ENCODE measurements at regions not wholly inside any gene's neighbourhood (a gene's known extent, or its start where the extent isn't known, plus 50 kb on each side); places are given as distances from the start of the nearest gene placed in this dataset.
"Not testable (repeated sequence)": the region's sequence is repeated elsewhere in the genome, so short reads cannot be mapped to it uniquely, and the experiment has no call there.

DNA sequence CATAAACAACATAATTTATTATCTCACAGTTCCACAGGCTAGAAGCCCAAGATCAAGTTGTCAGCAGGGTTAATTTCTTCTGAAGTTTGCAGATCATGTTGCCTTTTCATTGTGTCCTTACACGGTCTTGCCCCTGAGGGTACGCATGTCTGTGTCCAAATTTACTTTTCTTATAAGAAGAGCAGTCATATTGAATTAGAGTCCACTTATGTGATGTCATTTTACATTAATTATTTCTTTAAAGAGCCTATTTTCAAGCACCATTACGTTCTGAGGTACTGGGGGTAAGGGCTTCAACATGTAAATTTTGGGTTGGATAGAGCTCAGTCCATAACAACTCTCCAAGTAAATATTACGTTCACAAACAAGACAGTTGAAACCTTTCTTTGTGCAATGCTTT, 236.6 kb upstream of the OR4E1 start:
- no peaks in the 10 kb centered on the region for H4K20me1 ChIP-seq (ENCODE audit: insufficient read depth, low read length, poor library complexity, severe bottlenecking)
- peaks cover 48% of the 10 kb centered on the region for H3K4me1 ChIP-seq (ENCODE audit: insufficient read depth, low read length, poor library complexity, severe bottlenecking)
- no peaks in the 10 kb centered on the region for H3K9me2 ChIP-seq (replicated peaks; ENCODE audit: low read depth, low read length)
- no peak for TF ChIP-seq EZH2phosphoT487 (IDR thresholded peaks at IDR 0.05; ENCODE audit: borderline replicate concordance)
- TF ChIP-seq, protein P1, sequence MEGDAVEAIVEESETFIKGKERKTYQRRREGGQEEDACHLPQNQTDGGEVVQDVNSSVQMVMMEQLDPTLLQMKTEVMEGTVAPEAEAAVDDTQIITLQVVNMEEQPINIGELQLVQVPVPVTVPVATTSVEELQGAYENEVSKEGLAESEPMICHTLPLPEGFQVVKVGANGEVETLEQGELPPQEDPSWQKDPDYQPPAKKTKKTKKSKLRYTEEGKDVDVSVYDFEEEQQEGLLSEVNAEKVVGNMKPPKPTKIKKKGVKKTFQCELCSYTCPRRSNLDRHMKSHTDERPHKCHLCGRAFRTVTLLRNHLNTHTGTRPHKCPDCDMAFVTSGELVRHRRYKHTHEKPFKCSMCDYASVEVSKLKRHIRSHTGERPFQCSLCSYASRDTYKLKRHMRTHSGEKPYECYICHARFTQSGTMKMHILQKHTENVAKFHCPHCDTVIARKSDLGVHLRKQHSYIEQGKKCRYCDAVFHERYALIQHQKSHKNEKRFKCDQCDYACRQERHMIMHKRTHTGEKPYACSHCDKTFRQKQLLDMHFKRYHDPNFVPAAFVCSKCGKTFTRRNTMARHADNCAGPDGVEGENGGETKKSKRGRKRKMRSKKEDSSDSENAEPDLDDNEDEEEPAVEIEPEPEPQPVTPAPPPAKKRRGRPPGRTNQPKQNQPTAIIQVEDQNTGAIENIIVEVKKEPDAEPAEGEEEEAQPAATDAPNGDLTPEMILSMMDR (conservative IDR thresholded peaks at IDR 0.05; ENCODE audit: low read length): no peak
- H3K4me2 ChIP-seq (ENCODE audit: low read depth, low read length, poor library complexity, severe bottlenecking): no peak overlapping the region
- H3K36me3 ChIP-seq (ENCODE audit: insufficient read depth, low read length): no peaks in the 10 kb centered on the region
- no peaks in the 10 kb centered on the region for H3K79me2 ChIP-seq (ENCODE audit: insufficient read depth, low read length)
- no peaks in the 10 kb centered on the region for H3K9me3 ChIP-seq (ENCODE audit: insufficient read depth, low read depth, low read length)
- H3F3A ChIP-seq (ENCODE audit: low read depth): no peaks in the 10 kb centered on the region
- no peak overlapping the region for H3K4me3 ChIP-seq (ENCODE audit: low read length, poor library complexity, severe bottlenecking)
- H2AFZ ChIP-seq (ENCODE audit: low read length): peak overlapping the region; percentile 44; the same call in 1 of the 2 replicates
- H3K27me3 ChIP-seq (ENCODE audit: insufficient read depth, low read length, poor library complexity, severe bottlenecking): no peaks in the 10 kb centered on the region
- H3K9ac ChIP-seq (ENCODE audit: low read depth, low read length, poor library complexity, severe bottlenecking): no peak overlapping the region

DNA sequence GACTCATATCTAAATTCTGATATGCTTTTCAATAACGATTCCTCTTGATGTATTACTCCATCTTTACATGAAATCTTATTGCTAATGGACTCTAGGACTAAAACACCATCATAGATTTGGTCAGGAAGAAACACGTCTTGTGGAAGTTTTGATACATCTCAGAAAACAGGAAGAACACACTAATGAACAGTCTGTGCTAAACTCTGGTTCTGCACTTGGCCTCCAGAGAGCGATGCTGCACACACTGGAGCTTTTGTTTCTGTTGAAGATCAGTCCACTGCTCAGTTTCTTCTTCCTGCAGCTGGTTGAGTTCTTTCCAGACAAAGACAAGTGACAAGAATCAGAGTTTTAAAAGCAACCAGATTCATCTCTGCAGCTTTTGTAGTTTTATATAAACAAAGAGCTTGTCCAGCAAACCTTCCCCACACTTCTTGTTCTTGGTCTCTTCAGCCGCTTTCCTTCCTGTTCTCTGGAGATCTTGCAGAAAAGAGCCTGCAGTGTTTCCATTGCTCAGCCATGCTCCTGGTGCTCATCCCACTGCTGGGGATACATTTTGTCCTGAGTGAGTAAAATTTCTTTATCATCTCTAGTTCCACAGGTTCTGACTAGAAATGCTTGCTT, 229.1 kb upstream of the OR4E1 start:
- Histone ChIP-seq H3K27me3 (ENCODE audit: insufficient read depth, low read length, poor library complexity, severe bottlenecking) (no peaks in the 10 kb centered on the region), H2AFZ (ENCODE audit: low read length) (peak overlapping the region; percentile 93), H3K9ac (ENCODE audit: low read depth, low read length, poor library complexity, severe bottlenecking) (peak overlapping the region; percentile 60), H3K79me2 (ENCODE audit: insufficient read depth, low read length) (no peaks in the 10 kb centered on the region), H3K36me3 (ENCODE audit: insufficient read depth, low read length) (no peaks in the 10 kb centered on the region), H3K4me3 (ENCODE audit: low read length, poor library complexity, severe bottlenecking) (peak overlapping the region; percentile 72), H4K20me1 (ENCODE audit: insufficient read depth, low read length, poor library complexity, severe bottlenecking) (no peaks in the 10 kb centered on the region), H3K4me1 (ENCODE audit: insufficient read depth, low read length, poor library complexity, severe bottlenecking) (peaks cover 28% of the 10 kb centered on the region), H3F3A (ENCODE audit: low read depth) (no peaks in the 10 kb centered on the region), H3K9me3 (ENCODE audit: insufficient read depth, low read depth, low read length) (no peaks in the 10 kb centered on the region), H3K9me2 (replicated peaks; ENCODE audit: low read depth, low read length) (no peaks in the 10 kb centered on the region), H3K4me2 (ENCODE audit: low read depth, low read length, poor library complexity, severe bottlenecking) (peak overlapping the region; percentile 57)
- TF ChIP-seq, protein P1 (conservative IDR thresholded peaks at IDR 0.05; ENCODE audit: low read length): peak; percentile 81
- no peak for TF ChIP-seq EZH2phosphoT487 (IDR thresholded peaks at IDR 0.05; ENCODE audit: borderline replicate concordance)

DNA sequence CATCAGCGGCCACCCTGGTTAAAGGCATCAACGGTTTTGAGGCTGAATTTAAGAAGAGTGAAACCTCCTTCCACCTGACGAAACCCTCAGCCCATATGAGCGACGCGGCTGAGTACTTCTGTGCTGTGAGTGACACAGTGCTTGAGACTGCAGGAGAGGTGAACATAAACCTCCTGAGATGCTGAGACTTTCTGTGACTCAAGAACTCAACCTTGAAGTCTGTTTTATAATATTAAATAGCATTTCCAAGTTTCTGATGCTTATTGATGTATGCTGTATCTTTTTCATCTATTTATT, 221.2 kb upstream of the OR4E1 start:
- not testable (repeated sequence) for H3K9ac ChIP-seq (ENCODE audit: low read depth, low read length, poor library complexity, severe bottlenecking); H3K36me3 ChIP-seq (ENCODE audit: insufficient read depth, low read length); H4K20me1 ChIP-seq (ENCODE audit: insufficient read depth, low read length, poor library complexity, severe bottlenecking); H3F3A ChIP-seq (ENCODE audit: low read depth); H3K4me3 ChIP-seq (ENCODE audit: low read length, poor library complexity, severe bottlenecking); H3K9me3 ChIP-seq (ENCODE audit: insufficient read depth, low read depth, low read length); H3K4me2 ChIP-seq (ENCODE audit: low read depth, low read length, poor library complexity, severe bottlenecking); H2AFZ ChIP-seq (ENCODE audit: low read length); H3K79me2 ChIP-seq (ENCODE audit: insufficient read depth, low read length); H3K9me2 ChIP-seq (replicated peaks; ENCODE audit: low read depth, low read length); H3K27me3 ChIP-seq (ENCODE audit: insufficient read depth, low read length, poor library complexity, severe bottlenecking)
- H3K4me1 ChIP-seq (ENCODE audit: insufficient read depth, low read length, poor library complexity, severe bottlenecking): peaks cover 19% of the 10 kb centered on the region

Data from Loucy (cell line).